Gastroesophageal sphincter (tissue), 3 donors: ENCODE measurements at regions not wholly inside any gene's neighbourhood (a gene's known extent, or its start where the extent isn't known, plus 50 kb on each side); places are given as distances from the start of the nearest gene placed in this dataset.

Experiments
- EP300 ChIP-seq: sonication (generic); formaldehyde crosslinking; IDR thresholded peaks from one replicate; pipeline ENCODE4 v1.6.1; 2017; ENCODE audit warnings: antibody characterized with exemption, mild to moderate bottlenecking
- POLR2A ChIP-seq, 2 donors: fragments of 450-650 bp; IDR thresholded peaks; one replicate each; pipeline ENCODE4 v1.6.1; 2017; ENCODE audit warnings: antibody characterized with exemption in 2 of 2, mild to moderate bottlenecking in 2 of 2, moderate library complexity in 1 of 2
- POLR2AphosphoS5 ChIP-seq: sonication (generic); formaldehyde crosslinking; IDR thresholded peaks from one replicate; pipeline ENCODE4 v1.6.1; 2017; ENCODE audit warnings: antibody characterized with exemption
- TF ChIP-seq, protein P1 (sequence below), 4 experiments: fragments of 200-600 bp in 2 of 4; fragments of 450-650 bp in 2 of 4; sonication (generic) in 1 of 4; IDR thresholded peaks; one replicate each; pipeline ENCODE4 v1.5.1; 2017 to 2019; ENCODE audit warnings: antibody characterized with exemption in 4 of 4, mild to moderate bottlenecking in 2 of 4, moderate library complexity in 2 of 4

DNA sequence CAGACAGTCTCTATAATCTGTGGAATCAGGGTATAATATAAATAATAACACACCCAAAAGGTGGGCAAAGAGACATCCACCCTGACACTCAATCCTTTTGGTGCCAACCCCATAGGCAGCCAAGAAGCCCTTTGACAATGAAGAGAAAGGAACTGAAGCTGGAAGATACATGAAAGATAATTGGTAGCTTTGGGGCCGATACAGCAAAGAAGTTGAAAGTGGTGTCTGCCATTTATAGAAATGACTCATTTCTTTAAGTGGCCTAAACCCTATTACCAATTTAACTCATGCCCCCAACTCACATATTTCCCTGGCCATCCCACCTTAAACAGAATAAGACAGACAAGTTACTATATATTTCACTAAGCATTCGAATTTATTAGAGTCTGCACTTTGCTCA, 167.0 kb downstream of the ZC3H11B start:
- TF ChIP-seq, protein P1, sequence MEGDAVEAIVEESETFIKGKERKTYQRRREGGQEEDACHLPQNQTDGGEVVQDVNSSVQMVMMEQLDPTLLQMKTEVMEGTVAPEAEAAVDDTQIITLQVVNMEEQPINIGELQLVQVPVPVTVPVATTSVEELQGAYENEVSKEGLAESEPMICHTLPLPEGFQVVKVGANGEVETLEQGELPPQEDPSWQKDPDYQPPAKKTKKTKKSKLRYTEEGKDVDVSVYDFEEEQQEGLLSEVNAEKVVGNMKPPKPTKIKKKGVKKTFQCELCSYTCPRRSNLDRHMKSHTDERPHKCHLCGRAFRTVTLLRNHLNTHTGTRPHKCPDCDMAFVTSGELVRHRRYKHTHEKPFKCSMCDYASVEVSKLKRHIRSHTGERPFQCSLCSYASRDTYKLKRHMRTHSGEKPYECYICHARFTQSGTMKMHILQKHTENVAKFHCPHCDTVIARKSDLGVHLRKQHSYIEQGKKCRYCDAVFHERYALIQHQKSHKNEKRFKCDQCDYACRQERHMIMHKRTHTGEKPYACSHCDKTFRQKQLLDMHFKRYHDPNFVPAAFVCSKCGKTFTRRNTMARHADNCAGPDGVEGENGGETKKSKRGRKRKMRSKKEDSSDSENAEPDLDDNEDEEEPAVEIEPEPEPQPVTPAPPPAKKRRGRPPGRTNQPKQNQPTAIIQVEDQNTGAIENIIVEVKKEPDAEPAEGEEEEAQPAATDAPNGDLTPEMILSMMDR (IDR thresholded peaks at IDR 0.05), result no peak
- no peak for TF ChIP-seq POLR2A (IDR thresholded peaks at IDR 0.05)
- TF ChIP-seq POLR2AphosphoS5, result no peak
- TF ChIP-seq EP300, result no peak
